IMR-90 (cell line): ENCODE measurements at regions not wholly inside any gene's neighbourhood (a gene's known extent, or its start where the extent isn't known, plus 50 kb on each side); places are given as distances from the start of the nearest gene placed in this dataset.
A peak's percentile ranks its signal among the peaks of the same experiment; 100 is the strongest.
"Not testable (repeated sequence)": the region's sequence is repeated elsewhere in the genome, so short reads cannot be mapped to it uniquely, and the experiment has no call there.

Experiments
- ATAC-seq: fragments of 200-7000 bp; cut with Tn5 transposase; 2 replicates; pipeline ENCODE4 v1.9.1; 2020; ENCODE audit warnings: low read depth, mild to moderate bottlenecking, moderate library complexity
- BruUV-seq: library from RNA; stranded (reverse); fragments of 400-500 nt; replicated peaks from 2 replicates; lab custom pipeline; 2021; lab: Mats Ljungman, UMichigan
- CTCF ChIA-PET: fragments of 300-600 bp; formaldehyde crosslinking; extraction: SDS; loops from one replicate; lab custom pipeline; 2021; ENCODE audit warnings: antibody characterized with exemption; lab: Yijun Ruan, JAX
- POLR2A ChIA-PET: fragments of 300-600 bp; sonication (Branson Sonifier 250); formaldehyde crosslinking; loops from one replicate; lab custom pipeline; 2022; ENCODE audit warnings: antibody characterized with exemption; ENCODE audit not compliant: unreplicated experiment; lab: Charles Lee
- DNase-seq: peaks from one replicate; pipeline ENCODE4 v3.0.0; 2013
- H2AFZ ChIP-seq: replicated peaks from 2 replicates; pipeline ENCODE3; 2013; ENCODE audit warnings: low read length, mild to moderate bottlenecking; ENCODE audit not compliant: poor library complexity
- H2AK5ac ChIP-seq: 2 replicates; pipeline ENCODE4 v1.6.1; 2013; ENCODE audit warnings: low read depth, low read length, inconsistent platforms
- H2AK9ac ChIP-seq: replicated peaks from 2 replicates; pipeline ENCODE3; 2013; ENCODE audit warnings: mild to moderate bottlenecking, low read depth, low read length, moderate library complexity; ENCODE audit not compliant: poor library complexity
- H2BK120ac ChIP-seq: 2 replicates; pipeline ENCODE4 v1.6.1; 2013; ENCODE audit warnings: low read depth, low read length, inconsistent platforms
- H2BK15ac ChIP-seq: 3 replicates; pipeline ENCODE4 v1.6.1; 2013; ENCODE audit warnings: low read depth, low read length, inconsistent platforms
- H2BK20ac ChIP-seq: 2 replicates; pipeline ENCODE4 v1.6.1; 2013; ENCODE audit warnings: low read depth, mild to moderate bottlenecking, inconsistent platforms, low read length, moderate library complexity
- H2BK5ac ChIP-seq: 2 replicates; pipeline ENCODE4 v1.6.1; 2013; ENCODE audit warnings: mild to moderate bottlenecking, low read depth, low read length, inconsistent platforms; ENCODE audit not compliant: poor library complexity, severe bottlenecking
- H3K14ac ChIP-seq: replicated peaks from 2 replicates; pipeline ENCODE4 v1.6.1; 2013; ENCODE audit warnings: low read depth, low read length, inconsistent platforms
- H3K18ac ChIP-seq: 2 replicates; pipeline ENCODE4 v1.6.1; 2013; ENCODE audit warnings: low read depth, low read length, control low read depth
- H3K23ac ChIP-seq: 2 replicates; pipeline ENCODE4 v1.6.1; 2013; ENCODE audit warnings: low read depth, low read length, inconsistent platforms
- H3K27ac ChIP-seq: 2 replicates; pipeline ENCODE4 v1.5.1; 2013; ENCODE audit warnings: mild to moderate bottlenecking, control low read depth, low read length; ENCODE audit not compliant: insufficient read depth
- H3K27me3 ChIP-seq: 2 replicates; pipeline ENCODE4 v1.6.1; 2013; ENCODE audit warnings: low read length; ENCODE audit not compliant: control insufficient read depth, insufficient read depth
- H3K36me3 ChIP-seq: 2 replicates; pipeline ENCODE4 v1.6.1; 2013; ENCODE audit warnings: low read length, mixed read lengths; ENCODE audit not compliant: control insufficient read depth, insufficient read depth
- H3K4ac ChIP-seq: 2 replicates; pipeline ENCODE4 v1.6.1; 2013; ENCODE audit warnings: low read depth, low read length, inconsistent platforms
- H3K4me1 ChIP-seq: 2 replicates; pipeline ENCODE4 v1.6.1; 2013; ENCODE audit warnings: low read length, mixed read lengths; ENCODE audit not compliant: control insufficient read depth, insufficient read depth
- H3K4me2 ChIP-seq: 2 replicates; pipeline ENCODE4 v1.6.1; 2013; ENCODE audit warnings: low read depth, mild to moderate bottlenecking, control low read depth, low read length, moderate library complexity
- H3K4me3 ChIP-seq: 2 replicates; pipeline ENCODE4 v1.5.1; 2013; ENCODE audit warnings: low read depth, mild to moderate bottlenecking, control low read depth, low read length, moderate library complexity; ENCODE audit not compliant: insufficient read depth
- H3K56ac ChIP-seq: 2 replicates; pipeline ENCODE4 v1.6.1; 2013; ENCODE audit warnings: low read length, inconsistent platforms; ENCODE audit not compliant: insufficient read depth; ENCODE audit errors: extremely low read depth
- H3K79me1 ChIP-seq, 2 experiments: 2 replicates each; pipeline ENCODE4 v1.6.1; 2013; ENCODE audit warnings: low read length in 2 of 2, inconsistent platforms in 1 of 2, low read depth in 1 of 2
- H3K9ac ChIP-seq: 2 replicates; pipeline ENCODE4 v1.6.1; 2013; ENCODE audit warnings: low read depth, low read length, control low read depth
- H3K9me1 ChIP-seq: 2 replicates; pipeline ENCODE4 v1.6.1; 2013; ENCODE audit warnings: low read length, inconsistent platforms; ENCODE audit not compliant: insufficient read depth
- H3K9me3 ChIP-seq: 2 replicates; pipeline ENCODE4 v1.6.1; 2013; ENCODE audit warnings: low read length; ENCODE audit not compliant: control insufficient read depth, insufficient read depth
- H4K20me1 ChIP-seq: 2 replicates; pipeline ENCODE4 v1.6.1; 2013; ENCODE audit warnings: low read length, inconsistent platforms; ENCODE audit not compliant: insufficient read depth
- H4K5ac ChIP-seq: 2 replicates; pipeline ENCODE4 v1.6.1; 2013; ENCODE audit warnings: mild to moderate bottlenecking, low read depth, low read length, control low read depth
- H4K8ac ChIP-seq, 2 experiments: 2 replicates each; pipeline ENCODE4 v1.6.1; 2013; ENCODE audit warnings: low read depth in 2 of 2, low read length in 2 of 2, control low read depth in 1 of 2, inconsistent platforms in 1 of 2
- H4K91ac ChIP-seq: 2 replicates; pipeline ENCODE4 v1.6.1; 2013; ENCODE audit warnings: low read depth, low read length, inconsistent platforms; ENCODE audit not compliant: insufficient read depth
- WGBS, 2 experiments: methylation state at CpG; one replicate each; pipeline versions ENCODE4 v1.1.5 to v1.1.7; 2013; ENCODE audit warnings: missing lambda C conversion rate in 2 of 2; ENCODE audit not compliant: insufficient read length in 1 of 2; ENCODE audit errors: extremely low coverage in 2 of 2; 5-methylcytosine and 5-hydroxymethylcytosine counted together
- dilution Hi-C: fragments of 300-500 bp; cut with HindIII; formaldehyde crosslinking; loops from one replicate; pipeline ENCODE4 v1.14.3; 2018; ENCODE audit warnings: low sequenced_read_pairs; ENCODE audit not compliant: unreplicated experiment
- in situ Hi-C: fragments of 300-500 bp; cut with MboI; formaldehyde crosslinking; loops from 3 replicates; pipeline ENCODE4 v1.14.3; 2019; ENCODE audit warnings: low sequenced_read_pairs, inconsistent platforms, mixed read lengths
- intact Hi-C: fragments of 100-400 bp; cut with micrococcal nuclease; formaldehyde crosslinking; loops from 2 replicates; pipeline ENCODE4 v1.10.0; 2022

DNA sequence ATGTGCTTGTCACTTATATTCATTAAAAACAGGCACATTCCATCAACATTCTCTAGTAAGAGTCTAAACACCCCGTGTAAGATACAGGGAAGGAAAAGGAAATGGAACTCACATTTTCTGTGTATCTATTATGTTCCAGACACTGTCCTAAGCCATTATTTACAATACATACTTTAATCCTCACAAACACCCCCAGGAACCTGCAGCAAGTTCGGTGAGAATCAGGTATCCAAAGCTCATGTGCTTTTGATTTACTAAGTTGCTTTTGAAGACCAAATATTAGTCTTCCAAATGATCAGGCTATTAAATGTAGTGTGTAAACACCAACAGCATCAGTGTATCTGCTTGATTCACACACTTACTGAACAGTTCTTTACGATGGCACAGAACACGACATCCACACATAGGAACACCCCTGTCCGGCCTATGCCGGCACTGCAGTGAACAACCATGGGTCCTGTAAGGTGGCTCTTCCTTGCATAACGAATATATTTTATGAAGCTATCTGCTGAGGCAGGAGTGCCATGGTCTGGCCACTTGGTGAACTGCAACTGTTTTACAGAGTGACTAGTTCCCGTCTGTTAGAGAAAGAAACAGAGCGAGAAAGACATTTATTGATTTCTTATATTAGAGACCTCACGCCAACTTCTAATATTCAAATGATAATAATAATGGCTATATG lies 64.5 kb upstream of the FAM25C start:
- H4K20me1 ChIP-seq, H3K4me3 ChIP-seq, H3K36me3 ChIP-seq, intact Hi-C loops, BruUV-seq, CTCF ChIA-PET, H3K79me1 ChIP-seq, H3K9me3 ChIP-seq, H3K27me3 ChIP-seq, H3K9me1 ChIP-seq, H3K4me1 ChIP-seq, H3K18ac ChIP-seq, H2AK9ac ChIP-seq, H3K27ac ChIP-seq, H2BK120ac ChIP-seq, H3K4ac ChIP-seq, H3K23ac ChIP-seq, dilution Hi-C loops, H2BK15ac ChIP-seq, H4K8ac ChIP-seq, H3K9ac ChIP-seq, H4K91ac ChIP-seq, in situ Hi-C loops, H4K5ac ChIP-seq, H3K4me2 ChIP-seq, H2AK5ac ChIP-seq, H3K56ac ChIP-seq, H2BK20ac ChIP-seq, H3K14ac ChIP-seq, H2BK5ac ChIP-seq, DNase-seq, POLR2A ChIA-PET, H2AFZ ChIP-seq: not testable (repeated sequence)
- no CpG with 5 or more reads among the region's 10 CpGs for WGBS, 2 experiments
- peak; percentile 100 for ATAC-seq

DNA sequence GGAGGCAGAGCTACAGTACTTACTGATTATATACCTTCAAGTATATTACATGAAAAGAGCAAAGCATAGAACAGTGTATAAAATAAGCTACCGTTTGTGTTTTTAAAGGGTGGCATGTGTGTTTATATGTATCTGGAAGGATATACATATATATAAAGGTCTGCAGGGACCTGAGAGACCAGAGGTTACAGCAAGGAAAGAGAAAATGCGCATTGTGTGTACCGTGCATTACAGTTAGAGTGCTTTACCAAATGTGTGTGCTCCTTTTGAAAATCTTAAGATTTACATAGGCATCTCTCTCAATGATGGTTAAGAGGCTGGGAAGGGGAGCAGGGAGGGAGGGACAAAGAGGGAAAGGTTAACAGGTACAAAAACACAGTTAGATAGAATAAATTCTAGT lies 55.8 kb upstream of the FAM25C start:
- H3K36me3 ChIP-seq, H3K4me2 ChIP-seq, H3K9ac ChIP-seq, DNase-seq, H4K20me1 ChIP-seq, H2BK20ac ChIP-seq, H3K18ac ChIP-seq, H3K4me1 ChIP-seq, H3K14ac ChIP-seq, POLR2A ChIA-PET, intact Hi-C loops, H3K4ac ChIP-seq, in situ Hi-C loops, H4K5ac ChIP-seq, H2AK5ac ChIP-seq, CTCF ChIA-PET, H4K8ac ChIP-seq, H3K27me3 ChIP-seq, H2AK9ac ChIP-seq, ATAC-seq, H2BK120ac ChIP-seq, H2AFZ ChIP-seq, H2BK5ac ChIP-seq, H3K56ac ChIP-seq, H3K9me1 ChIP-seq, H2BK15ac ChIP-seq, H3K27ac ChIP-seq, dilution Hi-C loops, H3K4me3 ChIP-seq, H3K79me1 ChIP-seq, H3K9me3 ChIP-seq, H3K23ac ChIP-seq, BruUV-seq, H4K91ac ChIP-seq: not testable (repeated sequence)
- WGBS, 2 experiments = no CpG with 5 or more reads among the region's 3 CpGs
